ENCODE measurements at regions not wholly inside any gene's neighbourhood (a gene's known extent, or its start where the extent isn't known, plus 50 kb on each side); places are given as distances from the start of the nearest gene placed in this dataset.
A peak's percentile ranks its signal among the peaks of the same experiment; 100 is the strongest.

GRCh38 chr18:25669741-25670140 lies 317.8 kb upstream of the ZNF521 start:
- no peaks in the 10 kb centered on the region for H3K36me3 ChIP-seq (ENCODE audit: control insufficient read depth, insufficient read depth, low read length)
- no peak overlapping the region for H3K4me3 ChIP-seq (ENCODE audit: low read depth, low read length)
- H3K27me3 ChIP-seq (ENCODE audit: control insufficient read depth, insufficient read depth, low read length), result no peaks in the 10 kb centered on the region
- DNase-seq (ENCODE audit: low read depth), result no peak
- TF ChIP-seq CTCF (IDR thresholded peaks at IDR 0.05; ENCODE audit: insufficient read depth, low read length, poor library complexity, severe bottlenecking), result no peak

- Histone ChIP-seq H3K4me3 (ENCODE audit: low read depth, low read length) (no peak overlapping the region), H3K36me3 (ENCODE audit: control insufficient read depth, insufficient read depth, low read length) (no peaks in the 10 kb centered on the region), H3K27me3 (ENCODE audit: control insufficient read depth, insufficient read depth, low read length) (no peaks in the 10 kb centered on the region)
- no peak for TF ChIP-seq CTCF (IDR thresholded peaks at IDR 0.05; ENCODE audit: insufficient read depth, low read length, poor library complexity, severe bottlenecking)
- DNase-seq (ENCODE audit: low read depth), result no peak
Observed at GRCh38 chr18:25662272-25662671, 310.3 kb upstream of the ZNF521 start.

GRCh38 chr18:25661831-25662230 lies 309.9 kb upstream of the ZNF521 start:
- no peaks in the 10 kb centered on the region for H3K27me3 ChIP-seq (ENCODE audit: control insufficient read depth, insufficient read depth, low read length)
- no peak overlapping the region for H3K4me3 ChIP-seq (ENCODE audit: low read depth, low read length)
- H3K36me3 ChIP-seq (ENCODE audit: control insufficient read depth, insufficient read depth, low read length), result no peaks in the 10 kb centered on the region
- TF ChIP-seq CTCF (IDR thresholded peaks at IDR 0.05; ENCODE audit: insufficient read depth, low read length, poor library complexity, severe bottlenecking), result no peak
- DNase-seq (ENCODE audit: low read depth), result peak; percentile 10

- Histone ChIP-seq H3K27me3 (ENCODE audit: control insufficient read depth, insufficient read depth, low read length) (no peaks in the 10 kb centered on the region), H3K4me3 (ENCODE audit: low read depth, low read length) (no peak overlapping the region), H3K36me3 (ENCODE audit: control insufficient read depth, insufficient read depth, low read length) (no peaks in the 10 kb centered on the region)
- no peak for TF ChIP-seq CTCF (IDR thresholded peaks at IDR 0.05; ENCODE audit: insufficient read depth, low read length, poor library complexity, severe bottlenecking)
- no peak for DNase-seq (ENCODE audit: low read depth)
Observed at GRCh38 chr18:25659541-25659940, 307.6 kb upstream of the ZNF521 start.

- Histone ChIP-seq H3K4me3 (ENCODE audit: low read depth, low read length) (no peak overlapping the region), H3K27me3 (ENCODE audit: control insufficient read depth, insufficient read depth, low read length) (no peaks in the 10 kb centered on the region), H3K36me3 (ENCODE audit: control insufficient read depth, insufficient read depth, low read length) (no peaks in the 10 kb centered on the region)
- DNase-seq (ENCODE audit: low read depth), result no peak
- TF ChIP-seq CTCF (IDR thresholded peaks at IDR 0.05; ENCODE audit: insufficient read depth, low read length, poor library complexity, severe bottlenecking), result no peak
Observed at GRCh38 chr18:25658476-25658875, 306.5 kb upstream of the ZNF521 start.

GRCh38 chr18:25651553-25651952 lies 299.6 kb upstream of the ZNF521 start:
- no peak for TF ChIP-seq CTCF (IDR thresholded peaks at IDR 0.05; ENCODE audit: insufficient read depth, low read length, poor library complexity, severe bottlenecking)
- no peak overlapping the region for H3K4me3 ChIP-seq (ENCODE audit: low read depth, low read length)
- H3K27me3 ChIP-seq (ENCODE audit: control insufficient read depth, insufficient read depth, low read length), result no peaks in the 10 kb centered on the region
- DNase-seq (ENCODE audit: low read depth), result no peak
- no peaks in the 10 kb centered on the region for H3K36me3 ChIP-seq (ENCODE audit: control insufficient read depth, insufficient read depth, low read length)
